SK-N-SH treated with all-trans-retinoic acid at 6 μM for 48 hours (cell line): ENCODE measurements at regions not wholly inside any gene's neighbourhood (a gene's known extent, or its start where the extent isn't known, plus 50 kb on each side); places are given as distances from the start of the nearest gene placed in this dataset.

ENCODE experiments used
- ATAC-seq: fragments of 200-7000 bp; cut with Tn5 transposase; 3 replicates; pipeline ENCODE4 v1.9.1; 2020; ENCODE audit warnings: mild to moderate bottlenecking, moderate library complexity
- ARNTL ChIP-seq: fragments of 450-650 bp; formaldehyde crosslinking; IDR thresholded peaks from 2 replicates; pipeline ENCODE4 v1.5.0; 2020; ENCODE audit warnings: low read depth, mild to moderate bottlenecking, moderate library complexity, borderline replicate concordance
- BACH2 ChIP-seq: fragments of 250-450 bp; sonication (Bioruptor Pico); IDR thresholded peaks from 2 replicates; pipeline ENCODE4 v1.9.0; 2021; ENCODE audit warnings: mild to moderate bottlenecking, borderline replicate concordance
- CREB5 ChIP-seq: fragments of 250-450 bp; sonication (Bioruptor Pico); IDR thresholded peaks from 2 replicates; pipeline ENCODE4 v1.5.1; 2020; ENCODE audit warnings: low read depth, mild to moderate bottlenecking, moderate library complexity
- CSDC2 ChIP-seq: fragments of 250-450 bp; sonication (Bioruptor Pico); IDR thresholded peaks from 2 replicates; pipeline ENCODE4 v1.5.0; 2020; ENCODE audit warnings: mild to moderate bottlenecking, moderate library complexity
- ESRRG ChIP-seq: fragments of 250-450 bp; sonication (Bioruptor Pico); IDR thresholded peaks from 2 replicates; pipeline ENCODE4 v1.6.1; 2021; ENCODE audit warnings: mild to moderate bottlenecking
- GLIS3 ChIP-seq: fragments of 250-450 bp; sonication (Bioruptor Pico); IDR thresholded peaks from 2 replicates; pipeline ENCODE4 v1.5.0; 2020; ENCODE audit warnings: mild to moderate bottlenecking, moderate library complexity
- ISL1 ChIP-seq: fragments of 250-450 bp; sonication (Bioruptor Pico); IDR thresholded peaks from 2 replicates; pipeline ENCODE4 v2.1.2; 2022; ENCODE audit warnings: mild to moderate bottlenecking, moderate library complexity
- OSR1 ChIP-seq: fragments of 250-450 bp; sonication (Bioruptor Pico); IDR thresholded peaks from 2 replicates; pipeline ENCODE4 v1.8.0; 2022; ENCODE audit warnings: moderate library complexity, mild to moderate bottlenecking, inconsistent platforms
- PATZ1 ChIP-seq: fragments of 250-450 bp; sonication (Bioruptor Pico); IDR thresholded peaks from 2 replicates; pipeline ENCODE4 v1.8.0; 2020; ENCODE audit warnings: mild to moderate bottlenecking, moderate library complexity, borderline replicate concordance
- PPARA ChIP-seq: fragments of 250-450 bp; sonication (Bioruptor Pico); IDR thresholded peaks from 2 replicates; pipeline ENCODE4 v1.5.0; 2020; ENCODE audit warnings: mild to moderate bottlenecking, borderline replicate concordance
- RARB ChIP-seq: fragments of 250-450 bp; sonication (Bioruptor Pico); IDR thresholded peaks from 2 replicates; pipeline ENCODE4 v1.8.0; 2021; ENCODE audit warnings: mild to moderate bottlenecking, moderate library complexity
- SNAI2 ChIP-seq: fragments of 250-450 bp; sonication (Bioruptor Pico); IDR thresholded peaks from 2 replicates; pipeline ENCODE4 v1.5.0; 2020; ENCODE audit warnings: mild to moderate bottlenecking, moderate library complexity
- TCF4 ChIP-seq: fragments of 250-450 bp; sonication (Bioruptor Pico); IDR thresholded peaks from 2 replicates; pipeline ENCODE4 v1.8.0; 2021; ENCODE audit warnings: mild to moderate bottlenecking, moderate library complexity, borderline replicate concordance
- TOX ChIP-seq: fragments of 250-450 bp; sonication (Bioruptor Pico); IDR thresholded peaks from 2 replicates; pipeline ENCODE4 v1.8.0; 2021; ENCODE audit warnings: mild to moderate bottlenecking, moderate library complexity, borderline replicate concordance
- TSHZ2 ChIP-seq: fragments of 250-450 bp; sonication (Bioruptor Pico); IDR thresholded peaks from 2 replicates; pipeline ENCODE4 v1.5.0; 2020; ENCODE audit warnings: mild to moderate bottlenecking, moderate library complexity
- ZC3H10 ChIP-seq: fragments of 250-450 bp; sonication (Bioruptor Pico); IDR thresholded peaks from 2 replicates; pipeline ENCODE4 v1.5.1; 2021; ENCODE audit warnings: mild to moderate bottlenecking, moderate library complexity
- ZFP3 ChIP-seq: fragments of 250-450 bp; sonication (Bioruptor Pico); IDR thresholded peaks from 2 replicates; pipeline ENCODE4 v1.5.0; 2020; ENCODE audit warnings: mild to moderate bottlenecking, moderate library complexity
- ZFP30 ChIP-seq: fragments of 450-650 bp; formaldehyde crosslinking; IDR thresholded peaks from 2 replicates; pipeline ENCODE4 v1.5.0; 2022; ENCODE audit warnings: mild to moderate bottlenecking, moderate library complexity
- ZNF565 ChIP-seq: fragments of 450-650 bp; formaldehyde crosslinking; conservative IDR thresholded peaks from 2 replicates; pipeline ENCODE4 v1.5.0; 2020; ENCODE audit warnings: low read depth, mild to moderate bottlenecking, moderate library complexity
- ZNF70 ChIP-seq: fragments of 450-650 bp; formaldehyde crosslinking; IDR thresholded peaks from 2 replicates; pipeline ENCODE4 v1.5.0; 2020; ENCODE audit warnings: mild to moderate bottlenecking, moderate library complexity
- ZNF8 ChIP-seq: fragments of 450-650 bp; formaldehyde crosslinking; IDR thresholded peaks from 2 replicates; pipeline ENCODE4 v1.5.0; 2020; ENCODE audit warnings: mild to moderate bottlenecking, moderate library complexity

- no peak for TF ChIP-seq CREB5 (CRISPR knock-in tag)
Observed at GRCh38 chr4:13007802-13008470, 476.2 kb downstream of the RAB28 start (continued).

- TF ChIP-seq CREB5 (CRISPR knock-in tag) (no peak), ZNF8 (CRISPR knock-in tag) (no peak), RARB (CRISPR knock-in tag) (no peak), ZFP3 (CRISPR knock-in tag) (no peak), ZNF70 (CRISPR knock-in tag) (no peak), ZC3H10 (CRISPR knock-in tag) (no peak)
- ATAC-seq: no peak
Observed at GRCh38 chr4:12993923-12994322, 490.2 kb downstream of the RAB28 start.

GRCh38 chr4:12987284-12987683 lies 496.9 kb downstream of the RAB28 start:
- TF ChIP-seq SNAI2 (CRISPR knock-in tag): no peak
- no peak for ATAC-seq

GRCh38 chr4:12979797-12980196 lies 504.3 kb downstream of the RAB28 start:
- no peak for ATAC-seq
- TF ChIP-seq ISL1: no peak
- no peak for TF ChIP-seq GLIS3 (CRISPR knock-in tag)
- no peak for TF ChIP-seq ZC3H10 (CRISPR knock-in tag)
- no peak for TF ChIP-seq BACH2 (CRISPR knock-in tag)
- TF ChIP-seq PPARA: no peak
- TF ChIP-seq OSR1 (CRISPR knock-in tag): no peak
- no peak for TF ChIP-seq PATZ1 (CRISPR knock-in tag)
- TF ChIP-seq ESRRG: no peak
- no peak for TF ChIP-seq CREB5 (CRISPR knock-in tag)
- TF ChIP-seq ZFP3 (CRISPR knock-in tag): no peak
- no peak for TF ChIP-seq ZNF70 (CRISPR knock-in tag)
- TF ChIP-seq RARB (CRISPR knock-in tag): no peak
- TF ChIP-seq TSHZ2 (CRISPR knock-in tag): no peak
- no peak for TF ChIP-seq ZNF565 (CRISPR knock-in tag)
- TF ChIP-seq SNAI2 (CRISPR knock-in tag): no peak
- no peak for TF ChIP-seq ZFP30

- no peak for ATAC-seq
- TF ChIP-seq OSR1 (CRISPR knock-in tag) (no peak), RARB (CRISPR knock-in tag) (no peak), ZC3H10 (CRISPR knock-in tag) (no peak), ZNF8 (CRISPR knock-in tag) (no peak), GLIS3 (CRISPR knock-in tag) (no peak), CSDC2 (no peak), ARNTL (CRISPR knock-in tag) (no peak), ZFP30 (no peak), TOX (CRISPR knock-in tag) (no peak), SNAI2 (CRISPR knock-in tag) (no peak), ZNF70 (CRISPR knock-in tag) (no peak), TCF4 (CRISPR knock-in tag) (no peak), PPARA (no peak), ESRRG (no peak), ZNF565 (CRISPR knock-in tag) (no peak)
Observed at GRCh38 chr4:12978310-12978709, 505.8 kb downstream of the RAB28 start.
